Osteoblast (primary cell): ENCODE measurements at regions not wholly inside any gene's neighbourhood (a gene's known extent, or its start where the extent isn't known, plus 50 kb on each side); places are given as distances from the start of the nearest gene placed in this dataset.
A peak's percentile ranks its signal among the peaks of the same experiment; 100 is the strongest.

Experiments
- DNase-seq: peaks from one replicate; pipeline ENCODE4 v3.0.0; 2011; ENCODE audit warnings: low spot score, mixed read lengths; ENCODE audit not compliant: insufficient read length; ENCODE audit errors: missing footprints
- H2AFZ ChIP-seq: 2 replicates; pipeline ENCODE4 v1.6.0; 2011; ENCODE audit warnings: mild to moderate bottlenecking, low read length
- H3K27ac ChIP-seq: 2 replicates; pipeline ENCODE4 v1.5.1; 2011; ENCODE audit warnings: mild to moderate bottlenecking, low read depth, low read length, moderate library complexity
- H3K27me3 ChIP-seq: 2 replicates; pipeline ENCODE4 v1.6.0; 2012; ENCODE audit warnings: mild to moderate bottlenecking, control low read depth, inconsistent platforms, low read length, moderate library complexity; ENCODE audit not compliant: insufficient read depth
- H3K36me3 ChIP-seq: 2 replicates; pipeline ENCODE4 v1.5.1; 2011; ENCODE audit warnings: mild to moderate bottlenecking, low read length, control low read depth, moderate library complexity; ENCODE audit not compliant: insufficient read depth
- H3K4me1 ChIP-seq: 2 replicates; pipeline ENCODE4 v1.5.1; 2011; ENCODE audit warnings: mild to moderate bottlenecking, low read length, control low read depth, moderate library complexity; ENCODE audit not compliant: insufficient read depth
- H3K4me2 ChIP-seq: 2 replicates; pipeline ENCODE4 v1.6.0; 2011; ENCODE audit warnings: mild to moderate bottlenecking, low read length; ENCODE audit not compliant: insufficient read depth
- H3K4me3 ChIP-seq: fragments of 200-600 bp; sonication (generic); 3 replicates; pipeline ENCODE4 v1.5.1; 2012; ENCODE audit warnings: mild to moderate bottlenecking, low read length, inconsistent platforms; ENCODE audit not compliant: insufficient read depth
- H3K79me2 ChIP-seq: 2 replicates; pipeline ENCODE4 v1.6.0; 2012; ENCODE audit warnings: mild to moderate bottlenecking, low read length, control low read depth, inconsistent platforms; ENCODE audit not compliant: insufficient read depth
- H3K9me3 ChIP-seq: 2 replicates; pipeline ENCODE4 v1.5.1; 2011; ENCODE audit warnings: low read depth, low read length, control low read depth
- H4K20me1 ChIP-seq: 2 replicates; pipeline ENCODE4 v1.6.0; 2012; ENCODE audit warnings: mild to moderate bottlenecking, low read length, control low read depth; ENCODE audit not compliant: insufficient read depth
- TF ChIP-seq, protein P1 (sequence below): IDR thresholded peaks from 2 replicates; pipeline ENCODE4 v1.5.1; 2011; ENCODE audit warnings: mild to moderate bottlenecking, low read depth, low read length, moderate library complexity; ENCODE audit errors: extremely low read depth

- peak overlapping the region; percentile 68 for H3K4me2 ChIP-seq
- H3K79me2 ChIP-seq = no peaks in the 10 kb centered on the region
- peak overlapping the region; percentile 44 for H2AFZ ChIP-seq
- TF ChIP-seq, protein P1, sequence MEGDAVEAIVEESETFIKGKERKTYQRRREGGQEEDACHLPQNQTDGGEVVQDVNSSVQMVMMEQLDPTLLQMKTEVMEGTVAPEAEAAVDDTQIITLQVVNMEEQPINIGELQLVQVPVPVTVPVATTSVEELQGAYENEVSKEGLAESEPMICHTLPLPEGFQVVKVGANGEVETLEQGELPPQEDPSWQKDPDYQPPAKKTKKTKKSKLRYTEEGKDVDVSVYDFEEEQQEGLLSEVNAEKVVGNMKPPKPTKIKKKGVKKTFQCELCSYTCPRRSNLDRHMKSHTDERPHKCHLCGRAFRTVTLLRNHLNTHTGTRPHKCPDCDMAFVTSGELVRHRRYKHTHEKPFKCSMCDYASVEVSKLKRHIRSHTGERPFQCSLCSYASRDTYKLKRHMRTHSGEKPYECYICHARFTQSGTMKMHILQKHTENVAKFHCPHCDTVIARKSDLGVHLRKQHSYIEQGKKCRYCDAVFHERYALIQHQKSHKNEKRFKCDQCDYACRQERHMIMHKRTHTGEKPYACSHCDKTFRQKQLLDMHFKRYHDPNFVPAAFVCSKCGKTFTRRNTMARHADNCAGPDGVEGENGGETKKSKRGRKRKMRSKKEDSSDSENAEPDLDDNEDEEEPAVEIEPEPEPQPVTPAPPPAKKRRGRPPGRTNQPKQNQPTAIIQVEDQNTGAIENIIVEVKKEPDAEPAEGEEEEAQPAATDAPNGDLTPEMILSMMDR = no peak
- H3K4me3 ChIP-seq = peak overlapping the region; percentile 19
- H4K20me1 ChIP-seq = no peaks in the 10 kb centered on the region
- peak; percentile 90 for DNase-seq
- no peaks in the 10 kb centered on the region for H3K9me3 ChIP-seq
- peak overlapping the region; percentile 67 for H3K27ac ChIP-seq
- no peaks in the 10 kb centered on the region for H3K27me3 ChIP-seq
- no peaks in the 10 kb centered on the region for H3K36me3 ChIP-seq
- H3K4me1 ChIP-seq = peaks cover 23% of the 10 kb centered on the region
Measured at GRCh38 chr16:87101903-87102302, 215.3 kb downstream of the C16orf95 start.

GRCh38 chr16:87107201-87107600 lies 210.0 kb downstream of the C16orf95 start:
- H3K79me2 ChIP-seq = no peaks in the 10 kb centered on the region
- H2AFZ ChIP-seq = no peak overlapping the region
- DNase-seq = no peak
- no peaks in the 10 kb centered on the region for H4K20me1 ChIP-seq
- no peak overlapping the region for H3K4me3 ChIP-seq
- H3K9me3 ChIP-seq = no peaks in the 10 kb centered on the region
- no peaks in the 10 kb centered on the region for H3K36me3 ChIP-seq
- TF ChIP-seq, protein P1 = no peak
- H3K27me3 ChIP-seq = no peaks in the 10 kb centered on the region
- no peak overlapping the region for H3K27ac ChIP-seq
- no peak overlapping the region for H3K4me2 ChIP-seq
- peaks cover 6% of the 10 kb centered on the region for H3K4me1 ChIP-seq

DNA sequence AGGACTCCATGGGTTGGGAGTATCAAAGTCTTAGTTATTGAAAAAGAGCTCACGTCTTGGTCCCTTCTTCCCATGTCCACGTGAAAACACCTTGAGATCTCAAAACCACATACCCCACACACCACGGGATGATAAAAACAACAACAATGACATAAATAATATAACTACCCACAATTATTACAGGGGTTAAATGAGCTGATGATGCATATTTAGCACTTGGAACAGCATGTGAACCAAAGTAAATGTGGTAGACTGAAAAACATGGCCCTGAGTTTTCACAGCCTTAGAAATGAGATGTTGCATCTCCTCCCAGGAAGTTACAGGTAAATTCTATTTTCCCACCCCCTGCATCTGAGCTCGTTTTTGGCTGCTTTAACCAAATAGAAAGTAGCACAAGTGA lies 208.9 kb downstream of the C16orf95 start:
- no peak overlapping the region for H2AFZ ChIP-seq
- no peak overlapping the region for H3K4me2 ChIP-seq
- no peaks in the 10 kb centered on the region for H3K27me3 ChIP-seq
- no peaks in the 10 kb centered on the region for H3K79me2 ChIP-seq
- H3K4me3 ChIP-seq = no peak overlapping the region
- H3K36me3 ChIP-seq = no peaks in the 10 kb centered on the region
- no peak overlapping the region for H3K27ac ChIP-seq
- no peaks in the 10 kb centered on the region for H3K4me1 ChIP-seq
- no peak for DNase-seq
- no peaks in the 10 kb centered on the region for H4K20me1 ChIP-seq
- TF ChIP-seq, protein P1 = no peak
- H3K9me3 ChIP-seq = no peaks in the 10 kb centered on the region

DNA sequence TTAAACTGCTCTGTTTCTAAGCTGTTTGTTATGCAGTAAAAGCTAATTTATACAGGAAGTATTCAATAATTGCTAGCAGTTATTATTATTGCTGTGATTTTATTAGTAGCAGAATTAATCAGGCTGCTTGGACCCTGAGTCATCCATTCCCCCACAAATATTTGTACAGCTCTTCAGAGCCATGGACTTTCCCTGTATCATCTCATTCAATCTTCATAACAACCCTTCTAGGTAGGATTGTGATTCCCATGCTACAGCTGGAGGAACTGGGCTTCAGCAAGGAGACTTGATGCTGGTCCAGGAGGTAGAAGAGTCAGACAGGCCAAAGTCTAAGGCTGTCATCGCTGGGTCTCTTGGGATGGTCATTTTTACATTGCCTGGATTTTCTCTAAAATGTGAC lies 208.3 kb downstream of the C16orf95 start:
- H3K4me2 ChIP-seq = no peak overlapping the region
- H3K27ac ChIP-seq = no peak overlapping the region
- no peaks in the 10 kb centered on the region for H3K36me3 ChIP-seq
- TF ChIP-seq, protein P1 = no peak
- no peak overlapping the region for H3K4me3 ChIP-seq
- no peaks in the 10 kb centered on the region for H3K9me3 ChIP-seq
- H3K4me1 ChIP-seq = no peaks in the 10 kb centered on the region
- no peak overlapping the region for H2AFZ ChIP-seq
- no peaks in the 10 kb centered on the region for H3K27me3 ChIP-seq
- DNase-seq = no peak
- no peaks in the 10 kb centered on the region for H3K79me2 ChIP-seq
- H4K20me1 ChIP-seq = no peaks in the 10 kb centered on the region
